Activated naive CD4-positive, alpha-beta T cell treated with Interleukin-2 at 50 U/mL for 16 hours (primary cell): ENCODE measurements at regions not wholly inside any gene's neighbourhood (a gene's known extent, or its start where the extent isn't known, plus 50 kb on each side); places are given as distances from the start of the nearest gene placed in this dataset.

ENCODE experiments used
- DNase-seq: peaks from one replicate; pipeline ENCODE4 v3.0.0-alpha.2; 2020

GRCh38 chr17:83144421-83145357 is 65.3 kb downstream of the METRNL start:
- DNase-seq = no peak

GRCh38 chr17:83145358-83145738 is 65.9 kb downstream of the METRNL start:
- no peak for DNase-seq

- DNase-seq = no peak
Observed at GRCh38 chr17:83145831-83146230, 66.4 kb downstream of the METRNL start.

- no peak for DNase-seq
Observed at GRCh38 chr17:83146347-83146746, 66.9 kb downstream of the METRNL start.

GRCh38 chr17:83147280-83147679 is 67.9 kb downstream of the METRNL start:
- no peak for DNase-seq

GRCh38 chr17:83148317-83149028 is 69.1 kb downstream of the METRNL start:
- no peak for DNase-seq

- DNase-seq = no peak
Observed at GRCh38 chr17:83149029-83149725, 69.8 kb downstream of the METRNL start.

GRCh38 chr17:83149761-83150251 is 70.4 kb downstream of the METRNL start:
- no peak for DNase-seq

GRCh38 chr17:83150369-83151055 is 71.1 kb downstream of the METRNL start:
- DNase-seq = no peak

GRCh38 chr17:83151056-83151441 is 71.6 kb downstream of the METRNL start:
- DNase-seq = no peak

GRCh38 chr17:83151442-83152226 is 72.2 kb downstream of the METRNL start:
- DNase-seq = no peak

- no peak for DNase-seq
Observed at GRCh38 chr17:83152227-83152744, 72.9 kb downstream of the METRNL start.

- DNase-seq = no peak
Observed at GRCh38 chr17:83152745-83153611, 73.6 kb downstream of the METRNL start.

- no peak for DNase-seq
Observed at GRCh38 chr17:83153681-83154310, 74.4 kb downstream of the METRNL start.

- DNase-seq = no peak
Observed at GRCh38 chr17:83154311-83155127, 75.1 kb downstream of the METRNL start.

GRCh38 chr17:83155128-83156121 is 76.0 kb downstream of the METRNL start:
- DNase-seq = no peak

- no peak for DNase-seq
Observed at GRCh38 chr17:83156408-83156807, 77.0 kb downstream of the METRNL start.
